Coronary artery (tissue), 2 donors: ENCODE measurements at regions not wholly inside any gene's neighbourhood (a gene's known extent, or its start where the extent isn't known, plus 50 kb on each side); places are given as distances from the start of the nearest gene placed in this dataset.

Experiments used
- DNase-seq: peaks from one replicate; pipeline ENCODE4 v3.0.0-alpha.2; 2017; ENCODE audit warnings: low spot score
- H3K27ac ChIP-seq, 2 donors: fragments of 200-600 bp; sonication (generic); one replicate each; pipeline ENCODE4 v1.5.1; 2016 to 2019
- H3K4me3 ChIP-seq: fragments of 200-600 bp; sonication (generic); 2 replicates; pipeline ENCODE4 v1.5.1; 2016; ENCODE audit warnings: mild to moderate bottlenecking, moderate library complexity
- CTCF ChIP-seq: fragments of 200-600 bp; sonication (generic); IDR thresholded peaks from one replicate; pipeline ENCODE4 v1.5.1; 2019; ENCODE audit warnings: antibody characterized with exemption

- Histone ChIP-seq H3K27ac (no peak overlapping the region), H3K4me3 (no peak overlapping the region)
- no peak for TF ChIP-seq CTCF
- no peak for DNase-seq
Measured at GRCh38 chr9:86589730-86590129, 235.5 kb upstream of the TUT7 start.

DNA sequence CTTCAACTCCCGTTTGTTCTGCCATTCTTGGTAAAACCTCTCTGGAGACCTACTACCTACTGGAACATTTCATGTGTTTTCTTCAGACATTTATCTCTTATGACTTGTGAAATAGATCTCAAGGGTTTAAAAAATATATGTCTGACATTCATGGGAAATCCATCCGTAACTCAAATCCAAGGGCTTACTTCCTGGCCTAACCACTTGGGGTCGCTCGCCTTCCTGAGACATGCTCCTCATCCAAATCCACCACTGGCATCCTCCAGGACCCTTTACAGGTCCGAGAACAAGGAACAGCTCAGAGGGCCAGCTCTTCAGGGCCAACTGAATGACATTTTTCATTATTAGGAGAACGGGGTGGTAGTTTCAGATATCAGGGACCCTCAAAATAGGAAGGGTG is 235.1 kb upstream of the TUT7 start:
- TF ChIP-seq CTCF, result no peak
- Histone ChIP-seq H3K27ac (no peak overlapping the region), H3K4me3 (no peak overlapping the region)
- DNase-seq, result no peak

DNA sequence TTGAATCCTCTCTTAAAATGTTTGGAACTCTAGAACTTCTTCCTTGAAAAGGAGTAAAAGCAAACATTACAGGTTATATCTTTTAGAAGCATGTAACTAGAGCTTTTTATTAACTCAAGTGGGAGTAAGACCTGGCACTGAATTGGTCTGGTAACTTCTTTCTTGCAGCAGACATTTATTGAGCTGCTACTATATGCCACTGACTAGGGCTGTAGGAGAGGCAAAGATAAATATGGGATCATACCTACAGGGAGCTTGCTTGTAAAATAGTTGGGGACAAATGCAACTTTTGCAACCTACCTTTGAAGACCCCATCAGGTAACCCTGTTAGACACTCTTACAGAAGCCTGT is 231.9 kb upstream of the TUT7 start:
- TF ChIP-seq CTCF, result no peak
- DNase-seq, result no peak
- Histone ChIP-seq H3K4me3 (peak overlapping the region; percentile 35), H3K27ac (no peak overlapping the region)

DNA sequence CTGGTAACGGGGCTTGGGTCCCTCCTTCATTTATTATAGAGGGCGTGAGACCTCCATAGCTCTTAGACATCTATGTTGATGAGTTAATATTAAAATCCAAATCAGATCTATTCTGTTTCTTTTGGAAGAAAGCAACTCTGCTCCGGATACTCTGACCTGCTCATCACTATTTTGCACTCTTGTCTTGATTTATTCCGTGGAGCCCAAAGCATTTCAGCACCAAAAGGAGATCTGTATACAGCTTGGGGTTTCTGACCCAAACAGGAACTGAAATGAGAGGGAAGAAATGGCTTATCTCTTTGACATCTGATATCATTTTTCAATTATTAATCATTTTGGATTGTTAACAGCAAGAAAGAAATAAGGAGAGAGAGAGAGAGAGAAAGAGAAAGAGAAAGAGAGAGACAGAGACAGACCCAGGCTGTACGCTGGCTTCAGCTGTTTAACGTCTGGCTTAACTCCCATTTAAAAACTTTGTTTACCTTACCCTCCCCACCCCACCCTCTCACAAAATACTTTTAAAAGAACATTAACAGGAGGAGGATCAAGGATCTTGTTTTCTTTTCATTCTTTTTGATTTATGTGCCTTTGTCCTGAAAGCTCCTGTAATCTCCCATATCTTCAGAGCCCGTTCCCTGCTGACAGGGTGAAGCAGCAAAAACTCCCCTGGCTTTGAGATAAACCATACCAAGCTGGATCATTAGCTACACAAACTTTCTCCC is 231.4 kb upstream of the TUT7 start:
- H3K4me3 ChIP-seq, result peak overlapping the region; percentile 35
- DNase-seq, result no peak
- H3K27ac ChIP-seq, result no peak overlapping the region
- no peak for TF ChIP-seq CTCF

DNA sequence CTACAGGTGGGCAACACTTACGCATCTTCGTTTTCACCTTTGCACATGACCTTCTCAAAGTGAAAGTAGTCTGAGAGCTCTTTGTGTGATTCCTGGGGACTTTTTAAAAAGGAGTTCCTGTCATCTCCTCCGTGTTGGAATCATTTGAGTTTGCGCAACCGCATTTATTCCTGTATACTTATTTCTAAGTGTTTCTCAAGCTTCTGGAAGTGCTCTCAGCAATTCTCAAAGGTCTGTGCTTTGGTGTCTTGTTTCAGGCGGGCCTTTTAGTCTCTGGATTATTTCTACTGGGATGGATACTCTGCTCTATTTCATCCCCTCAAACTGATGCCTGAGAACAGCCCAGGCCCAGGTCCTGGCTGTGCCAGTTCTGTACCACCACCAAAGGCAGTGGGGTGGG is 226.5 kb upstream of the TUT7 start:
- Histone ChIP-seq H3K27ac (peak overlapping the region in 1 of 2 donors; percentile 23), H3K4me3 (no peak overlapping the region)
- no peak for DNase-seq
- TF ChIP-seq CTCF, result no peak

DNA sequence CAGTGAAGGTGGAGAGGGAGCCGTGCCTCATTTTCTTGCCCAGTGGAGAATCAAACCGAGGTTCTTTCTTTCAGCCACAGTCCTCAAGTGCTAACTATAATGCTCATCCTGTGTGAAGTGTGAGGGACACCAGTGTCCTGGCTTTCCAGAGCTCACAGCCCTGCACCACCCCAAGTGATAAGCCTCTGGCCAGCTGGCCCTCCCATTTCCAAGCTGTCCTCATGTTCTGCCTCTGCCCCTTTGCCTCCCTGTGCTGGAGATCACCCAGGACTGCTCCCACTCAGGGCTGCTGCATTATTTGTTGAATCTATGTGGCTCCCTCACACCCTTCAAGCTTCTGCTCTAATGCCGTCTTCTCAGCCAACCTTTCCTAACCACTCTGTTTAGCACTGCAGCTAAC is 224.5 kb upstream of the TUT7 start:
- no peak for TF ChIP-seq CTCF
- Histone ChIP-seq H3K4me3 (no peak overlapping the region), H3K27ac (no peak overlapping the region)
- DNase-seq, result no peak

GRCh38 chr9:86577420-86578333 is 223.5 kb upstream of the TUT7 start:
- no peak overlapping the region for H3K4me3 ChIP-seq

More at GRCh38 chr9:86577420-86578333, 223.5 kb upstream of the TUT7 start:
- DNase-seq, result no peak
- no peak for TF ChIP-seq CTCF
- H3K27ac ChIP-seq, result no peak overlapping the region
